ENCODE measurements at regions not wholly inside any gene's neighbourhood (a gene's known extent, or its start where the extent isn't known, plus 50 kb on each side); places are given as distances from the start of the nearest gene placed in this dataset.

GRCh38 chr12:77130193-77130592 is 64.8 kb upstream of the E2F7 start:
- H3K4me1 ChIP-seq (ENCODE audit: insufficient read depth, low read length), result no peaks in the 10 kb centered on the region
- no peak for DNase-seq
- no peak overlapping the region for H3K4me3 Mint-ChIP-seq
- H3K18ac ChIP-seq (ENCODE audit: insufficient read length, low read depth, low read length), result no peak overlapping the region
- no peak overlapping the region for H2BK20ac ChIP-seq (ENCODE audit: low read depth, low read length, poor library complexity, severe bottlenecking)
- no peak overlapping the region for H3K14ac ChIP-seq (ENCODE audit: insufficient read depth, low read length)
- no peaks in the 10 kb centered on the region for H3K9me3 ChIP-seq (ENCODE audit: control insufficient read depth, low read depth, low read length)
- no peak overlapping the region for H3K27ac Mint-ChIP-seq
- H3K79me1 ChIP-seq (ENCODE audit: insufficient read depth, low read depth, low read length, poor library complexity, severe bottlenecking), result no peaks in the 10 kb centered on the region
- no peak overlapping the region for H4K91ac ChIP-seq (ENCODE audit: insufficient read length, low read depth, low read length)
- no peak overlapping the region for H2BK5ac ChIP-seq (ENCODE audit: insufficient read length, low read length)
- H3K23ac ChIP-seq (ENCODE audit: insufficient read length, low read depth, low read length), result no peak overlapping the region
- no peak for TF ChIP-seq CTCF (conservative IDR thresholded peaks at IDR 0.05)
- H3K56ac ChIP-seq (ENCODE audit: insufficient read length, low read depth, low read length), result no peak overlapping the region
- no peak overlapping the region for H2BK15ac ChIP-seq (ENCODE audit: low read depth, low read length)
- no peak overlapping the region for H3K4me2 ChIP-seq (ENCODE audit: insufficient read depth, insufficient read length, low read length)
- no peak overlapping the region for H2AFZ ChIP-seq (ENCODE audit: low read length)
- H3K79me2 ChIP-seq (ENCODE audit: insufficient read depth, low read length), result no peaks in the 10 kb centered on the region
- peaks cover 1% of the 10 kb centered on the region; the same call in 1 of the 2 replicates for H3K27me3 Mint-ChIP-seq (ENCODE audit: low read depth)
- no peak overlapping the region for H2BK12ac ChIP-seq (ENCODE audit: insufficient read length, low read depth, low read length)
- no CpG with 5 or more reads among the region's 6 CpGs for WGBS (ENCODE audit: extremely low coverage, insufficient read length, low lambda C conversion rate)
- no peak overlapping the region for H3T11ph ChIP-seq (ENCODE audit: low read length)
- H4K8ac ChIP-seq (replicated peaks; ENCODE audit: insufficient read length, low read depth, low read length), result no peak overlapping the region
- no peak overlapping the region for H3K4ac ChIP-seq (ENCODE audit: low read depth, low read length)
- H3K36me3 Mint-ChIP-seq (ENCODE audit: insufficient read depth in 1 of 3, low read depth in 3 of 3), result no peaks in the 10 kb centered on the region
- H3K9me3 Mint-ChIP-seq, result no peaks in the 10 kb centered on the region
- no peak overlapping the region for H2BK120ac ChIP-seq (ENCODE audit: low read depth, low read length, poor library complexity, severe bottlenecking)
- no peaks in the 10 kb centered on the region for H4K20me1 ChIP-seq (ENCODE audit: control insufficient read depth, insufficient read depth, insufficient read length)
- no peak overlapping the region for H3K9ac ChIP-seq (ENCODE audit: extremely low read depth, insufficient read length, low read length)
- H3K27ac ChIP-seq (ENCODE audit: insufficient read length, low read depth, low read length), result no peak overlapping the region
- H3K4me1 Mint-ChIP-seq, result no peaks in the 10 kb centered on the region
- H3K27me3 ChIP-seq (ENCODE audit: insufficient read depth, low read length), result no peaks in the 10 kb centered on the region
- no peaks in the 10 kb centered on the region for H3K23me2 ChIP-seq (ENCODE audit: insufficient read length, low read depth, low read length, poor library complexity, severe bottlenecking)
- no peak overlapping the region for H4K5ac ChIP-seq (ENCODE audit: insufficient read length, low read depth, low read length)
- no peak overlapping the region for H2AK5ac ChIP-seq (ENCODE audit: insufficient read length, low read length)
